Right lobe of liver (tissue), 6 donors: ENCODE measurements at regions not wholly inside any gene's neighbourhood (a gene's known extent, or its start where the extent isn't known, plus 50 kb on each side); places are given as distances from the start of the nearest gene placed in this dataset.

Experiments
- ATAC-seq, 4 donors: fragments of 200-7000 bp; cut with Tn5 transposase; one replicate each; pipeline ENCODE4 v1.9.1; 2020; ENCODE audit warnings: mild to moderate bottlenecking in 4 of 4, moderate library complexity in 4 of 4
- DNase-seq, 3 donors: peaks; one replicate each; pipeline ENCODE4 v3.0.0-alpha.2; 2020
- H3K27ac ChIP-seq, 3 donors: fragments of 200-600 bp; one replicate each; pipeline ENCODE4 v1.8.0; 2022
- H3K27me3 ChIP-seq, 2 donors: fragments of 200-600 bp; one replicate each; pipeline ENCODE4 v1.8.0; 2022
- H3K36me3 ChIP-seq, 4 donors: fragments of 200-600 bp; sonication (generic) in 1 of 4; one replicate each; pipeline versions ENCODE4 v1.5.1 to v1.8.0; 2017 to 2022; ENCODE audit warnings: control low read depth in 1 of 4
- H3K4me1 ChIP-seq, 4 donors: fragments of 200-600 bp; sonication (generic) in 1 of 4; one replicate each; pipeline versions ENCODE4 v1.5.1 to v1.8.0; 2017 to 2022; ENCODE audit warnings: control low read depth in 1 of 4
- H3K4me3 ChIP-seq, 3 donors: fragments of 200-600 bp; one replicate each; pipeline ENCODE4 v1.8.0; 2022
- H3K9me3 ChIP-seq, 4 donors: fragments of 200-600 bp; sonication (generic) in 1 of 4; one replicate each; pipeline versions ENCODE4 v1.5.1 to v1.8.0; 2017 to 2022; ENCODE audit warnings: control low read depth in 1 of 4
- CTCF ChIP-seq, 4 donors: fragments of 200-600 bp in 3 of 4; fragments of 450-650 bp in 1 of 4; IDR thresholded peaks; one replicate each; pipeline versions ENCODE4 v1.5.1 to v1.8.0; 2016 to 2022; ENCODE audit warnings: antibody characterized with exemption in 4 of 4, mild to moderate bottlenecking in 2 of 4
- POLR2A ChIP-seq: fragments of 450-650 bp; IDR thresholded peaks from one replicate; pipeline ENCODE4 v1.6.1; 2017; ENCODE audit warnings: antibody characterized with exemption, mild to moderate bottlenecking
- WGBS: methylation state at CpG from one replicate; pipeline ENCODE4 v1.1.6; 2018; ENCODE audit warnings: low coverage, low lambda C conversion rate; ENCODE audit not compliant: insufficient coverage; ENCODE audit errors: missing lambda C conversion rate; 5-methylcytosine and 5-hydroxymethylcytosine counted together
- intact Hi-C, 2 donors: fragments of 100-400 bp; cut with DNase I; formaldehyde crosslinking; loops; one replicate each; pipeline versions ENCODE4 v1.11.2 to v1.14.1; 2022
- donor health status: DM: no; HTN: yes; CAD: no.
- donor health status: DM: no; HTN: no; CAD: no.
- donor health status: DM: no; HTN: no; CAD: no.
- donor health status: DM: no; HTN: yes; CAD: no.
- donor health status: DM: no; HTN: yes; CAD: no.

- H3K27me3 ChIP-seq, result no peaks in the 10 kb centered on the region
- no peaks in the 10 kb centered on the region for H3K36me3 ChIP-seq
- H3K4me1 ChIP-seq, result no peaks in the 10 kb centered on the region
- intact Hi-C loops, result no loop called here
- no peaks in the 10 kb centered on the region for H3K9me3 ChIP-seq
- DNase-seq (no peak), ATAC-seq (no peak)
- no peak overlapping the region for H3K27ac ChIP-seq
- TF ChIP-seq CTCF (IDR thresholded peaks at IDR 0.05) (no peak), POLR2A (no peak)
- no peak overlapping the region for H3K4me3 ChIP-seq
- WGBS, result 81% methylated on average over 5 of the region's 6 CpGs
Measured at GRCh38 chr2:196390243-196391148, 219.1 kb upstream of the STK17B start.

GRCh38 chr2:196391149-196391479 is 219.7 kb upstream of the STK17B start:
- ATAC-seq (no peak), DNase-seq (no peak)
- no peak for TF ChIP-seq CTCF (IDR thresholded peaks at IDR 0.05)
- Histone ChIP-seq H3K27me3 (no peaks in the 10 kb centered on the region), H3K4me3 (no peak overlapping the region), H3K36me3 (no peaks in the 10 kb centered on the region), H3K9me3 (no peaks in the 10 kb centered on the region), H3K4me1 (no peaks in the 10 kb centered on the region), H3K27ac (no peak overlapping the region)
- WGBS, result 88% methylated on average over 1 of the region's 1 CpG
- intact Hi-C loops, result no loop called here

- no peak for TF ChIP-seq CTCF (IDR thresholded peaks at IDR 0.05)
- no peak for TF ChIP-seq POLR2A
- 35% methylated on average over 1 of the region's 1 CpG for WGBS
- Histone ChIP-seq H3K4me3 (no peak overlapping the region), H3K9me3 (no peaks in the 10 kb centered on the region), H3K27me3 (no peaks in the 10 kb centered on the region), H3K36me3 (no peaks in the 10 kb centered on the region), H3K4me1 (no peaks in the 10 kb centered on the region), H3K27ac (no peak overlapping the region)
- intact Hi-C loops, result no loop called here
- ATAC-seq (no peak), DNase-seq (no peak)
Measured at GRCh38 chr2:196399096-196399495, 227.7 kb upstream of the STK17B start.

GRCh38 chr2:196399722-196400691 is 228.6 kb upstream of the STK17B start:
- DNase-seq (no peak), ATAC-seq (peak; percentile 65 to 85 (median 80))
- intact Hi-C loops, result no loop called here
- no peaks in the 10 kb centered on the region for H3K4me1 ChIP-seq
- H3K27me3 ChIP-seq, result no peaks in the 10 kb centered on the region
- 45% methylated on average over 5 of the region's 5 CpGs for WGBS
- H3K27ac ChIP-seq, result peak overlapping the region in 1 of 3 donors; percentile 2
- TF ChIP-seq CTCF (IDR thresholded peaks at IDR 0.05) (no peak), POLR2A (no peak)
- no peaks in the 10 kb centered on the region for H3K36me3 ChIP-seq
- H3K4me3 ChIP-seq, result no peak overlapping the region
- H3K9me3 ChIP-seq, result no peaks in the 10 kb centered on the region
